MV-4-11 (cell line): ENCODE measurements at regions not wholly inside any gene's neighbourhood (a gene's known extent, or its start where the extent isn't known, plus 50 kb on each side); places are given as distances from the start of the nearest gene placed in this dataset.
"Not testable (repeated sequence)": the region's sequence is repeated elsewhere in the genome, so short reads cannot be mapped to it uniquely, and the experiment has no call there.

Experiments used
- DNase-seq: peaks from one replicate; lab custom pipeline; 2025; lab: John Stamatoyannopoulos, UW

DNA sequence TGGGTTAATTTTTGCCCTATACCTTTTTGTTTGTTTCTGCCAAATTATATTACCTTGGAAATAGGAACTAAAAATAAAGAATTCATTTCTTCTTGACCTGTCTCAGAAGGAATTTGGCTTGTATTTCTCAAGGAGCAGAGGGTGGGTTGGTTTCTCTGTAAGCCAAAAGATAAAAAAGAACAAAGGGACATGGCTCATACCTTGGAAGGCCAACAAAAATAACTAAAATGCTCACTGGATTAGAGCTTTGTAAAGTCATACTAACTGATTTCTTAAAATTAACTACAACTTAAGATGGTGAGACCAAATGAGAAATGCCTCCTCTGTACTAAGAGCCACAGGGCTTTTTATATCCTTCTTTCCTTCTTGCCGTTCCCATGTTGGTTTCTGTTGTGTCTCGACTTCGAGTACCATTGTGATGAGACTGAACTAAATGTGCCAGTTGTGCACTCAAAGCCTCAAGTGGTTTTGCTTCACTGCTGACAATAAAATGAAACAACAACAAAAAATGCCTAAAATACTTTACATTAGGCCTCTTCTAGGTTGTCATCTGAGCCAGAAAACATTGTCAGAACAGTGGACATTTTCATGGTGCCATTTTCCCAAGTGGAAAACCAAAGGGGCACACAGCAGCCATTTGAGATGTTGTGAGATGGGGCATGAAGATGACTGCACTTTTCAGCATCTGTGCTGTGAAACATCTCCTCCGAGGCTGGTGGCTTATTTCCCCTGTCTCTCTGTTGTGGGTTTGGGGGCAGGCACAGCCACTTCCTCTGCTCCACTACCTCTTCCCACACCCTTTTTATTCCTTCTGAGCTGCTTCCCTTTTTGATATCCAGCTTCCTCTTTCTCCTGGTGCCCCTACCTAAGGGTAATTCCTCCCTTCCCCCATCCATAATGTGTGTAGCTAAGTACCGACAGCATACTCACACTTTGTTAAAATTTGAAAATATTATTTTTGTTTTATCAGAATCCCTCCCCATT lies 51.8 kb upstream of the AGR3 start:
- DNase-seq, result peak; percentile 98

DNA sequence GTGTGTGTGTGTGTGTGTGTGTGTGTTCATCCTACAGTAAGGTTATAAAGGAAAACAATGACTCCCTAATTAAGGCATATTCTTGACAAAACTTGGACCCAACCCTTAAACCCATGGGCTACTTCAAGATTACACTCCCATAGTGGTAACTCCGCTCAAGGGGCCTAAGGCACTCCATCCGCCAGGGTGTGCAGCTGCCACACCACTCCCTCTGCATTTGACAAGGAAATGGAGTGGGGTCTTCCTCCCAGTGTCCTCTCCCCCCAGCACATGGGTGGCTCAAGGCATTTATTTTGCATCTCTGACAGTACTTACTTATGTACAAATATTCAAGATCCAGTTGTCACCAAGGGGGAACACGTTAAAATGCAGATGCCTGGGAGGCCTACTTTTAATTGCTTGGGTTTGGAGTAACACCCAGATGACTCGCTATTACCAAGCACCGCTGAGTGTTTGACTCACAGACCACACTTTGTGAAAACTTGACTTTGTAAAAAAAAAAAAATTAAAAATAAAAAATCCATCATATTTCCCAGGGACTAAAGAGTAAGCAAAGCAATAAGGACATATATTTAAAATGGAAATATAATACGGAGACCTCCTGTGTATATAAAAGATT lies 53.0 kb upstream of the AGR3 start:
- DNase-seq, result peak; percentile 53

DNA sequence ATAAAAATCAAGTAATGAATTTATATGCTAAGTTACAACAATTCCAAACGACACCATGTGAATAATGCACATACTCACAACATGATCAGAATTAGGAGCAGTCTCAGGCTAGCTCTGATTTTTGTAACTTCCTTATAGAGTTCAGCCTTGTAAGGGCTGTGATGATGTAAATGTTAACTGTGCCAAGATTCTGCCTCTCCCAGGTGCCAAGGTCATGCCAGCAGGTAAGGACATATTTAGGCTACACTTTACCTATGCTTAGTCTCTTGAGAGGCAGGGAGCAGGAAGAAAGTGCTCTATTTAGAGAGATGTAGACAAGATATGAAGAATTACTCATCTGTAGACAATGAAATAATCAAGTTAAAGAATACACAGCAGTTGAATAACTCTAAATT lies 53.6 kb upstream of the AGR3 start:
- no peak for DNase-seq

DNA sequence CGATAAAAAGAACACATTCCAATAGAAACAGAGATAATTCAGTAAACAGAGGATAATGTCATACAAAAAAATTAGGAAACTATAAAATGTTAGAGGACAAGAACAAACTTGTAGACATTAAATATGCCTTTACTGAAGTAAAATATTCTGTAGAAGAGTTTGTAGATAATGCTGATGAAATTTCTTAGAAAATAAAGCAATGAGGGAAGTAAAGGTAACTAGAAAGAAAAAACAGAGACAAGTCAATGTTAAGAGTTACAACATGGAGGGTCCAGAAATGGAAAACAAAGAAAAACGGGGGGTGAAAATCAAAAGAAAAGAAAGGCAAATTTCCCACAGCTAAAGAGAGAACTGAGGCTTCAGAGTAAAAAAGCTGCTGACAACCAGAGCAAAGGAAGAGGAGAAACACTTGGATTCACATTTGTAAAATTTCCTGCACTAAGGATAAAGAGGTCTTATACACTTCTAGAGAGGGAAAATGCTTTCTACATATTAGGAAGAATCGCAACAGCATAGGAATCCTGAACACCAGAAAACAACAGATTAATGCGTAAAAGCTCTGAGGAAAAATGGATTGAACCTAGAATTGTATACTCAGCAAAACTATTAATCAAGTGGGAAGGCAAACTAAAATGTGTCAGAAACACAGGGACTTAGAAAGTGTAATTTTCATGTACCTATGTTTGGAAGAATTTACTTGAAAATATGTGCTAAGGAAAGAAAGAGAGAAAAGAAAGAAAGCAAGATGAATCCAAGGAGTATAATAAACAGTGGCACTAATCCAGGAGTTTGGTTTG lies 55.0 kb upstream of the AGR3 start:
- no peak for DNase-seq

DNA sequence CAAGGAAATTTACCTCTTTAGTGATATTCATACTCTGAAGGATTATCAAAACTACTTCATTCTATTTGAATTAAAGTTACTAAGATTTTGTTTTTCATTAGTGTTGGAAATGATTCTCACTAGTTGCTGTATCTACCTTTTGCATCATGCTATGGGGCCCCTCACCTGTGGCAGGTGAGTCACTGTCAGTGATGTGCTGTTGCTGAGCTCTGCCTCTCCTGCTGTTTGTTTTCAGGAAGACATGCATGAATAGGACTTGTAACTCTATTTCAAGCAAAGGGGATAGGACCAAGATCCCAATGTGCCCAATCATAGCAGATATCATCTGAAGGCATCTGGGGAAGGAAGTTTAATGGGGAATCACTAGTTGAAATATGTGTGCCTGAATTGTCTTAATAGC lies 57.4 kb upstream of the AGR3 start:
- DNase-seq, result no peak

DNA sequence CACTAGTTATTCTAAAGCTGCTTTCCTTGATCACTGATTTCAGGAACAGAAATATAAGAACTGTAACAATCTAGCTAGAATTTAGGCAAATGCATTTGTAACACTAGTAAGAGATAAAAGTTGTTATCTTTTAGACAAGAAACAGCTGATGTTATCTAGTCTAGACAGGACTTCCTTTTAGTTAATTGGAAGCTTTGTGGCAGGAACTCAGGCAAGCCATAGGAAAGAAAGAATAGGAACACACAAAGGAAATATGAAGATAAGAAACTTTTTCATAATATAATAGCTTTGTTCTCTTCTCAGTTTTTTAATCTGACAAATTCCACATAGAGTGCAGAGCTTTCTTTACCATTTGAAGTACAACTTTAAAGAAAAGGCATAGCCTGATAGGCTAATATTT lies 59.0 kb upstream of the AGR3 start:
- DNase-seq, result peak; percentile 22

DNA sequence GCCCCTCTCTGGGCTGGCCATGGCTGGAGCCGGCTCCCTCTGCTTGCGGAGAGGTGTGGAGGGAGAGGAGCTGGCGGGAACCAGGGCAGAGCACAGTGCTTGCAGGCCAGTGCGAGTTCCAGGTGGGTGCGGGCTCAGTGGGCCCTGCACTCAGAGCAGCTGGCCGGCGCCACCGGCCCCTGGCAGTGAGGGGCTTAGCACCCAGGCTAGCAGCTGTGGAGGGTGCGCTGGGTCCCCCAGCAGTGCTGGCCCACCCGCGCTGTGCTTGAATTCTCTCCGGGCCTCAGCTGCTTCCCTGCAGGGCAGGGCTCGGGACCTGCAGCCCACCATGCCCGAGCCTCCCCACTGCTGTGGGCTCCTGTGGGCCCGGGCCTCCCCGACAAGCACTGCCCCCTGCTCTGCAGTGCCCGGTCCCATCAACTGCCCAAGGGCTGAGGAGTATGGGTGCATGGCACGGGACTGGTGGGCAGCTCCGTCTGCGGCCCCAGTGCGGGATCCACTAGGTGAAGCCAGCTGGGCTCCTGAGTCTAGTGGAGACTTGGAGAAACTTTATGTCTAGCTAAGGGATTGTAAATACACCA lies 61.2 kb upstream of the AGR3 start:
- DNase-seq, result no peak

DNA sequence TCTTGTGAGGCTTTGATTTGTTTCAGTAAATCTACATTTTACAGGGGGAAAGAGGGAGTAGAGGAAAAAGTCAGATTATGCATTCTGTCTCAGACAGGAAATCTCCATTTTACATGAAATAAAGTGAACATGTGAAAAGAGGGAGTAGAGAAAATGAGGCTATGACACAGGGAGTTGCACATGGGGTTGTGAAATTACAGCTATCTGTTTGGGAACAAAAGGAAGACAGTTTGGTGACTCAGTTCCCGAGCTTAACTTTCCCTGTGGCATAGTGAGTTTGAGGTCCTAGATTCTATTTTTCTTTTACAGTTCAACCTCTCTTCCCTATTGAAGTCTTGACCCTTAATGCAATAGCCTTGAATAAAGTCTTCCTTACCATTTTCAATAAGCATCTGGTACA lies 63.2 kb upstream of the AGR3 start:
- DNase-seq, result peak; percentile 24

DNA sequence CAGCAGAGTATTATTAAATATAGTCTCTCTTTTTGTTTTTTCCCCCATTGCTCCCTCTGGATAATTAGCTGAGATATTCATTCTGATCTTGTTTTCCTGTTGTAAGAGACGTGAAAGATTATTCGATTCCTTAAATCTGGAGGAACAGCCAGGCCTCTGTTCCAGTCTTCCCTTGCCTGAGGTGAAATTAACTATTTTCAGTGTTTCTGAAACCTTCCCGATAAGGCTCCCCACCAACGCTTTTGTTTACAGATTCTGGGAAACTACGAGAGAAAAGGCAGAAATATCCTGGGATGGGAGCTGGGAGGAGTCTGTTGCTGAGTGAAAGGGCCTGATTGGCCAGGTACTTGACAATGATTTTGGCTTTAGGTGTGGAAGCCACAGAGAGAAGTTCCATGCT lies 63.6 kb upstream of the AGR3 start:
- DNase-seq, result no peak

DNA sequence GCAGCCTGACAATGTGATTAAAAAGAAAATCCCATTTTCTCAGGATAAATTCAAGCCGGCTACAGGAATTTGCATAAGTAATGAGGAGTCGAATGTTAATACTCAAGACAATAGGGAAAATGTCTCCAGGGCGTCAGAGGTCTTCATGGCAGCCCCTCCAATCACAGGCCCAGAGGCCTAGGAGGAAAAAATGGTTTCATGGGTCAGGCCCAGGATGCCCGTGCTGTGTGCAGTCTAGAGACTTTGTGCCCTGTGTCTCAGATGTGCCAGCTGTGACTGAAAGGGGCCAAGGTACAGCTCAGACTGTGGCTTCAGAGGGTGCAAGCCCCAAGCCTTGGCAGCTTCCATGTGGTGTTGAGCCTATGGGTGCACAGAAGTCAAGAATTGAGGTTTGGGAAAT lies 66.3 kb upstream of the AGR3 start:
- DNase-seq, result not testable (repeated sequence)

DNA sequence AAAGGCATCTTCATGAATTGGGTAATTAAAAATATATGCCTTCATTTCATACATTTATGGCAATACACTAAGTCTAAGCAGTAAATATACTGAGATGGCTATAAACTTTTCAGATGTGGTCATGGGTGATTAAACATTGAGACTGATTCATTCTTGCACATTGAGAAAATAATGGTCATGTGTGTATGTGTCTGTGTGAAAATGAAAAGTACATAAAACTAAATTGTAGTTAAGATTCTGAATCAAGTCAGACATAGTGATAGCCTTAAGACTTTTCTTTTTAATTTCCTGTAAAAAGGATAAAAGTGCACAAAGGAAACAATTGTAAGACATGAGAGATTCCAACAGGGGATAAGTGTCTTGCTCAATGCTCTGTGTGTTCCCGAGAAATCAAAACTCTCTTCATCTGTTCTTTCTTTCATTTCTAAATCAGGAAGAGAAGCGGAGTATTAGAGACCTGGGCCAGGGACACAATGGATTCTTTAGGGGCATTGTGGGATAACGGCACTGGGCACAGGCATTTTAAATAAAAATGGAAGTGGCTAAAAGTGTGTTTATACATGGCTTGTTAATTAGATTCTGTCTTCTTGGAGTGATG lies 69.8 kb upstream of the AGR3 start:
- no peak for DNase-seq

DNA sequence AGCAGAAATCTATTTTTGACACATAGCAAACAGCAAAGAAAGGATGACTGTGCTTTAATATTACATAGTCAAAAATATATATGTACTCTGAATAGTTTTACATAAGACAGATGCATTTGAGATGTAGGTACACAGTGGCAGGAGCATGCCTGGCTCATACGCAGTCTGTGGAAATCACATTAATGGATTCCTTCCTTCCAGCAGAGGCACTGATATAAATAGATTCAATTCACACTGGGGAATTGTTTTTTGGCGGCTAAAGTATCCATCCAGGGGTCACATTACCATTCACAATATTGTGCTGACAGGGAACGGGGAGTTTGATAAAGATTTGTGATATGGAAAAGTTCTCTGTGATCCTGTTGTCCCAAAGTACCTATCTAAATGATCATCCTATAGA lies 72.5 kb upstream of the AGR3 start:
- no peak for DNase-seq

DNA sequence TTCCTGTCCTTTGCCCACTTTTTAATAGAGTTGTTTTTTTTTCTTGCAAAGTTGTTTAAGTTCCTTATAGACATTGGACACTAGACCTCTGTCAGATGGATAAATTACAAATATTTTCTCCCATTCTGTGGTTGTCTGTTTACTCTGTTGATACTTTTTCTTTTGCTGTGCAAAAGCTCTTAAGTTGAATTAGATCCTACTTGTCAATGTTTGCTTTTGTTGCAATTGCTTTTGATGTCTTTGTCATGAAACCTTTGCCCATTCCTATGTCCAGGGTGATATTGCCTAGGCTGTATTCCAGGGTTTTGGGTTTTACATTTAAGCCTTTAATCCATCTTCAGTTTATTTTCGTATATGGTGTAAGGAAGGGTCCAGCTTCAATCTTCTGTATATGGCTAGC lies 76.9 kb upstream of the AGR3 start:
- no peak for DNase-seq

DNA sequence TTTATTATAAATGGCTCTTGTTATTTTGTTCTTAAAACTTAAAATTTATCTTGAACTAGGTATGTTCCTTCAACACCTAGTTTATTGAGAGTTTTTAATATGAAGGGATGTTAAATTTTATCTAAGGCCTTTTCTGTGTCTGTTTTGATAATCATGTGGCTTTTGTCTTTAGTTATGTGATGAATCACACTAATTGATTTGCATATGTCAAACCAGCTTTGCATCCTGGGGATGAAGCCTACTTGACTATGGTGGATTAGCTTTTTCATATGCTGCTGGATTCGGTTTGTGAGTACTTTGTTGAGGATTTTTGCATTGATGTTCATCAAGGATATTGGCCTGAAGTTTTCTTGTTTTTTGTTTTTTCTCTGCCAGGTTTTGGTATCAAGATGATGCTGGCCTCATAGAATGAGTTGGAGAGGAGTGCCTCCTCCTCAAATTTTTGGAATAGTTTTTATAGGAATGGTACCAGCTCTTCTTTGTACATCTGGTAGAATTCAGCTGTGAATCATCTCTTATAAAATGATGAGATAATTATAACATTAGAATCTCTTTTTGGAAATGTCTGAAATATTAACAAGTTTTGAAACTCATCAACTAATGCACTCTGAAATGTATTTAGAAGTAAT lies 78.7 kb upstream of the AGR3 start:
- DNase-seq, result no peak

DNA sequence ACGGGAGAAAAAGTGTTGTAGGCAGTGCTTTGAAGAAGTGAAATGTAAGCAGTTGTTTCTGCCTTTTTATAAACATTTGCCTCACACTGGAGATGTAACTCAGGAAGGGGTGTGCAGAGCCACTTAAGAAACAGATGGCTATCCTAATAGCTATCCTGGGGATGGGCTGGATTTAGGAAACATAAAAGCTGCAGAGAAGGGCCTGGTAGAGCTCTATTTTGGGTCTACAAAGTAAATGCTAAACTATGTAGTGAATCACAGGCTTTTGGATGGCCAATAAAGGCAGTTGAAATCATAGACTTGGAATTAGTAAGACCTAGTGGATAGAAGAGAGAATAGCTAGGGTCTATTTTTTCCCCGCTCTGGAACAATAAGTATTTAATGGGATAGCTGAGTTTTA lies 79.9 kb upstream of the AGR3 start:
- DNase-seq, result no peak

DNA sequence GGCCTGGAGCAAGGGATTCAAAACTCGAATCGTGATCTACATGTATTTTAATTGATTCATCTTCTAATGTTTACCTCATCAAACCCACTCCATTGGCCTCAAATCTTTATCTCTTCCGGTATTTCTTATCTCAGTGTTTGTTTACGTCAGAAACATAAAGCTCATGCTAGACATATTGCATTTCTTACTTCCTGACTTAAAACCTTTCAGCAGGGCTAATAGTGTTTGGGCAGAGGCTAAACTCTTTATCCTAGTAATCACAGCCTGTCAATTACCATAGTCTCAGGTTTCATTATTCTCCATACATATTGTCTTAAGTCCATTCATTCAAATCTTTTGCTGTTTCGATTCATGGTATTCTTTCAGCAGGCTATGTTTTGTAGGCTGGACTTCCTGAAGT lies 81.3 kb upstream of the AGR3 start:
- no peak for DNase-seq

DNA sequence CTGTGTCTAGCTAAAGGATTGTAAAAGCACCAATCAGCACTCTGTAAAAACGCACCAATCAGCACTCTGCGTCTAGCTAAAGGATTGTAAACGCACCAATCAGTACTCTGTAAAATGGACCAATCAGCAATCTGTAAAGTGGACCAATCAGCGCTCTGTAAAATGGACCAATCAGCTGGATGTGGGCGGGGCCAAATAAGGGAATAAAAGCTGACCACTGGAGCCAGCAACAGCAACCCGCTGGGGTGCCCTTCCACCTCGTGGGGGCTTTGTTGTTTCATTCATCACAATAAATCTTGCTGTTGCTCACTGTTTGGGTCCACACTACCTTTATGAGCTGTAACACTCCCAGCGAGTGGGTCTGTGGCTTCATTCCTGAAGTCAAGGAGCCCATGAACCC lies 83.9 kb upstream of the AGR3 start:
- DNase-seq, result not testable (repeated sequence)

DNA sequence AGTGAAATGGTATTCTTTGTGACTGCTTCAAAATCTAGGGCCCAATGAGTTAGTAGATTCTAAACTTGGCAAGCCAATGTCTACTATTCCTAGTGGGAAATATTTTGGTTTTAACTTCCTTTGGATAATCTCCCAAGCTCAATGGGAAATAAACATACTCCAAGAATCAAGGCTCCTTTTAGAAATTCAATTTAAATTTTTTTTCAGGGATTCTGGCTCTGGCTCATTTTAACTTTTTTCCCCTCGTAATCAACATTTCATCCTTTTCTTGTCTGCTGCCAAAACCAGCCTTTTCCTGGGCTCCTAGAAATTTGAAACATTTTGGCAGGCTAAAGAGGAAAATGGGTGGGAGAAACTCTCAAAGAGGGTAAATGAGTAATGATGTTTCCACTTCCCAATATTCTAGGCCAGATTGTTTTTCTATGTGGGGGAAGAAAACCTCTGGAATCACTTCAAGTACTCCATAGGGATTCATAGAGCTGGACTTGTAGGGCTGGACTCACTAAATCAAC lies 85.6 kb upstream of the AGR3 start:
- DNase-seq, result no peak

DNA sequence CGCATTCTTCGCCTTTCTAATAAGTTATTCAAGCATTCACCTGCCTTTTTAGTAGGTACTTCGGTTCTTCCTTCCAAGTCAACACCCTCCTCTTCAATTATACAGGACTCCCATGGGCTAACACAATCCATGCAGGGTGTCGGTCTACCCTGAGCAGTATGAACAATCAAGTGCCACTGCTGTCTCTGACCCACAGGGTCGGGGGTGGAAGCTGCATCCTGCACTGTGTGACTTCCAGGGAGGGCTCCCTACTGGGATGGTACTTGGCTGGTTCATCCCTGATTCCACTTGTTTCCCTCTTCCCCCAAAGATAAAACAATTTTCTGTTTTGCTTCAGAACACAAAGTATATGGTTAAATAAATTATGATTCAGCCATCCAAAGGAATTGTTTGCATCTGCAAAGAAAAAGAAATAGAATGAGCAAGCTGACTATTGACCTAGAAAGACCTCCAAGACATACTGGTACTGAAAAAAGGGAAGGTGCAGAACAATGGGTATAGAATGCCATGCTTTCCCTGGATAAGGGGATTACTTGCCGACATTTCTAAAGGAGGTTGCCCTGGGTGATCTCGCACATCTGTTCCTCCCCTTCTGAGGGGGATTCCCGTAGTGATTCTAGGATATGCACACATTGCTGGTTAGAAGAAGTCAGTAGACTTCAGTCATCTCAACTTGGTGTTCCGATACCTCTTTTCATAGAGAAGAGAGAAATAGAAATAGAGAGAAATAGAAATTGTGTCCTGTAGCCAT lies 89.1 kb upstream of the AGR3 start:
- no peak for DNase-seq

DNA sequence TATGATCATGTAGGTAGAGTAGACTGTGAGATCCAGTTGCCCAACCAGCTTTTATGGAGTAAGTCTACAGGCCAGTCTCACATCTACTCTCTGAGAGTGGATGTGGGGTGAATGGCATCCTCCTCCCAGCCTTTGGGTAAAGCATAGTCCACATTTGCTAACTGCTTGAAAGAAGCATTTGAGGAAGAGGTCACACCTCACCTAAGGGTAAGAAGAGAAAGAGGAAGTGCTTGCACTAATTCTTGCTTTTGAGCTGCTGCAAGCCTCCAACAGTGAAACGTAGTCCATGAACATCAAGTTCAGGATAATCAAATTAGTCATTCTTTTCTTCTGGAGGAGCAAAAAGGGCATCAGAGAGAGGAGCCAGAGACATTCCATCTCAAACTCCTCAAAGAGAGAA lies 93.9 kb upstream of the AGR3 start:
- DNase-seq, result peak; percentile 90
